ENCODE measurements at regions not wholly inside any gene's neighbourhood (a gene's known extent, or its start where the extent isn't known, plus 50 kb on each side); places are given as distances from the start of the nearest gene placed in this dataset.

DNA sequence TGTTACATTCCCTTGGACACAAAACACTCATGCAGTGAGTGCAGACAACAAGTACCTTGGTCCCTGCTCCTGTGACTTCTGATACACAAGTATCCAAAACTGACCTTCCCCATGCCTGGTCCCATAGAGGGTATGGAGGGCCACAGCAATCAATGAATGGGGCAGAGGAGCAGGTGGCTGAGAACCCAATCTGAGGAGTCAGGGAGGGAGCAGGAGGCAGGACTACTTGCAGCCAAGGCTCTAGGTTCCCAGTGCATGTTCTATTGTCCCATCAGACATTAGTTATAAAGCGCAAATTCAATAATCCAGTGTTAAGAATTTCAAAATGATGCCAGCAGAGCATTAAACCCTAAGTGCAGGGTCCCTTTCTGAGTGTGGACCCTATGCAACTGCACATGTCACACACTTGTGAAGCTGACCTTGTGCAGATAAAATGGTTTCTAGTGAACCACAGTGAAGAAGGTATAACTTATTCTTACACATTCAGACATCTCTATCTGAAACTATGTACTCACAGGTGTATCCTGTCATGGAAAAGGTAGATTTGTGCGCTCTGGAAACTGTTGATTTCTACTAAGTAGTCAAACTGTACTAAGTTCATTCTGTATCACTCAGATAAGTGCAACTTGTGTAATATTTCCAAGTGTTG lies 107.3 kb upstream of the ABI3BP start:
- intact Hi-C loops (cut with DNase I, micrococcal nuclease): no loop called here
- ATAC-seq (no peak), DNase-seq (no peak)
- Histone ChIP-seq H3K9me3 (no peaks in the 10 kb centered on the region), H3K4me1 (ENCODE audit: low read depth) (no peaks in the 10 kb centered on the region), H3K36me3 (ENCODE audit: low read depth) (no peaks in the 10 kb centered on the region), H3K4me3 (no peak overlapping the region)
- TF ChIP-seq CTCF (IDR thresholded peaks at IDR 0.05): no peak

- intact Hi-C loops (cut with DNase I, micrococcal nuclease): no loop called here
- DNase-seq (no peak), ATAC-seq (no peak)
- Histone ChIP-seq H3K9me3 (no peaks in the 10 kb centered on the region), H3K4me1 (ENCODE audit: low read depth) (no peaks in the 10 kb centered on the region), H3K36me3 (ENCODE audit: low read depth) (no peaks in the 10 kb centered on the region), H3K4me3 (no peak overlapping the region)
- TF ChIP-seq CTCF (IDR thresholded peaks at IDR 0.05): no peak
These were observed 106.6 kb upstream of the ABI3BP start for GRCh38 chr3:101099791-101100190.

DNA sequence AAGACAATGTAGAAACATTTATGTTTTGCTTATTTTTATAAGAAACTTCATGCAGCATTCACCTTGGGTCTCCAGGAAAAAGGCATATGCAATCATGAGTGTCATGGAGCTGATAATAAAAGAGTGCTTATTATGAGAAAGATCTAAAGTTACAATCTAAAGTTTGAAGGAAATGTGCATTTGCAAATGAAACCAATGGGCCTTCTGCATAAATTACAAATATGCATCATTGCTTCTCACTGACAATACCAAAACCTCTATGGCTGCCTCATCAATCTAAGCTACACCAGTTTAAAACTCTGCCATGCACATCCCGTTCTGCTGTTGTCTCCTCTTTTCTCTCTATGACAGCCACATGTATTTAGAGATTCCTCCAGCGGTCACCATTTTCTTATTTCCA lies 103.2 kb upstream of the ABI3BP start:
- no peaks in the 10 kb centered on the region for H3K4me1 ChIP-seq (ENCODE audit: low read depth)
- no peak overlapping the region for H3K4me3 ChIP-seq
- TF ChIP-seq CTCF (IDR thresholded peaks at IDR 0.05): no peak
- no peaks in the 10 kb centered on the region for H3K9me3 ChIP-seq
- DNase-seq (no peak), ATAC-seq (no peak)
- H3K36me3 ChIP-seq (ENCODE audit: low read depth): no peaks in the 10 kb centered on the region
- intact Hi-C loops (cut with DNase I, micrococcal nuclease): no loop called here

- no peaks in the 10 kb centered on the region for H3K36me3 ChIP-seq (ENCODE audit: low read depth)
- no peaks in the 10 kb centered on the region for H3K9me3 ChIP-seq
- ATAC-seq (no peak), DNase-seq (no peak)
- H3K4me3 ChIP-seq: no peak overlapping the region
- intact Hi-C loops (cut with DNase I, micrococcal nuclease): no loop called here
- H3K4me1 ChIP-seq (ENCODE audit: low read depth): no peaks in the 10 kb centered on the region
- no peak for TF ChIP-seq CTCF (IDR thresholded peaks at IDR 0.05)
These were observed 102.6 kb upstream of the ABI3BP start for GRCh38 chr3:101095693-101096430.

GRCh38 chr3:101091489-101091888 lies 98.3 kb upstream of the ABI3BP start:
- no peaks in the 10 kb centered on the region for H3K4me1 ChIP-seq (ENCODE audit: low read depth)
- no peaks in the 10 kb centered on the region for H3K9me3 ChIP-seq
- DNase-seq (no peak), ATAC-seq (no peak)
- H3K4me3 ChIP-seq: no peak overlapping the region
- intact Hi-C loops (cut with DNase I, micrococcal nuclease): no loop called here
- no peaks in the 10 kb centered on the region for H3K36me3 ChIP-seq (ENCODE audit: low read depth)
- TF ChIP-seq CTCF (IDR thresholded peaks at IDR 0.05): no peak

All from mucosa of descending colon (tissue), 3 donors.